HepG2 (cell line): ENCODE measurements at regions not wholly inside any gene's neighbourhood (a gene's known extent, or its start where the extent isn't known, plus 50 kb on each side); places are given as distances from the start of the nearest gene placed in this dataset.
A peak's percentile ranks its signal among the peaks of the same experiment; 100 is the strongest.

ENCODE experiments used
- ATAC-seq: fragments of 200-7000 bp; cut with Tn5 transposase; 3 replicates; pipeline ENCODE4 v1.9.1; 2020; ENCODE audit warnings: mild to moderate bottlenecking, moderate library complexity
- BruUV-seq: library from RNA; stranded (reverse); fragments of 400-500 nt; replicated peaks from 2 replicates; lab custom pipeline; 2021; lab: Mats Ljungman, UMichigan
- CTCF ChIA-PET: fragments of 300-600 bp; formaldehyde crosslinking; extraction: SDS; loops from one replicate; lab custom pipeline; 2021; ENCODE audit warnings: low total read pairs, inconsistent platforms, low intra/inter-chr PET ratio; lab: Yijun Ruan, JAX
- POLR2A ChIA-PET: fragments of 350-600 bp; sonication (Branson Sonifier 250); formaldehyde crosslinking; loops from one replicate; lab custom pipeline; 2020; ENCODE audit warnings: antibody characterized with exemption, inconsistent platforms; lab: Yijun Ruan, JAX
- DNase-seq: peaks from one replicate; pipeline ENCODE4 v3.0.0-alpha.2; 2015; ENCODE audit warnings: low spot score
- FAIRE-seq: peaks from 3 replicates; lab custom pipeline; 2011; peaks lifted over from hg19 to GRCh38; lab: Jason Lieb, UNC
- H2AFZ ChIP-seq: one replicate; pipeline ENCODE4 v1.6.1; 2011; ENCODE audit warnings: low read length, inconsistent platforms
- H3K27ac ChIP-seq: fragments of 300-600 bp; 3 replicates; pipeline ENCODE4 v1.8.0; 2011; ENCODE audit warnings: mixed run types, mild to moderate bottlenecking, mixed read lengths, low read length, inconsistent platforms; ENCODE audit not compliant: insufficient read depth; ENCODE audit errors: extremely low read length
- H3K27me3 ChIP-seq, 2 experiments: fragments of 200-600 bp in 1 of 2; 2 replicates in 1 of 2; 3 replicates in 1 of 2; pipeline versions ENCODE4 v1.6.0 to v1.8.0; 2011; ENCODE audit warnings: low read length in 2 of 2, mild to moderate bottlenecking in 2 of 2, moderate library complexity in 2 of 2, inconsistent platforms in 1 of 2; ENCODE audit not compliant: insufficient read depth in 2 of 2, control insufficient read depth in 1 of 2
- H3K36me3 ChIP-seq, 2 experiments: fragments of 200-600 bp in 1 of 2; replicated peaks in 1 of 2; 2 replicates in 1 of 2; 3 replicates in 1 of 2; pipeline versions ENCODE4 v1.5.1 to v1.8.0; 2011; ENCODE audit warnings: low read length in 2 of 2, inconsistent platforms in 1 of 2; ENCODE audit not compliant: insufficient read depth in 2 of 2, control insufficient read depth in 1 of 2
- H3K4me1 ChIP-seq: 2 replicates; pipeline ENCODE4 v1.5.1; 2012; ENCODE audit warnings: low read length, inconsistent platforms; ENCODE audit not compliant: insufficient read depth
- H3K4me2 ChIP-seq: 2 replicates; pipeline ENCODE4 v1.6.0; 2011; ENCODE audit warnings: low read depth, low read length, inconsistent platforms
- H3K4me3 ChIP-seq, 3 experiments: fragments of 200-600 bp in 1 of 3; sonication (generic), shearing (Covaris generic) in 1 of 3; replicated peaks in 1 of 3; 2 replicates each; pipeline ENCODE4 v1.5.1; 2011 to 2016; ENCODE audit warnings: low read length in 3 of 3, inconsistent platforms in 2 of 3, low read depth in 2 of 3, mild to moderate bottlenecking in 2 of 3, control low read depth in 1 of 3, mixed read lengths in 1 of 3; ENCODE audit not compliant: insufficient read depth in 1 of 3
- H3K79me2 ChIP-seq: one replicate; pipeline ENCODE4 v1.6.1; 2011; ENCODE audit warnings: low read length, inconsistent platforms; ENCODE audit not compliant: insufficient read depth
- H3K9ac ChIP-seq: 2 replicates; pipeline ENCODE4 v1.6.0; 2011; ENCODE audit warnings: mild to moderate bottlenecking, low read depth, low read length, inconsistent platforms; ENCODE audit not compliant: insufficient read depth
- H3K9me3 ChIP-seq: 2 replicates; pipeline ENCODE4 v1.5.1; 2012; ENCODE audit warnings: mild to moderate bottlenecking, low read length
- H4K20me1 ChIP-seq: 2 replicates; pipeline ENCODE4 v1.6.0; 2011; ENCODE audit warnings: inconsistent platforms, mild to moderate bottlenecking, low read length, moderate library complexity; ENCODE audit not compliant: insufficient read depth
- CHD4 ChIP-seq: fragments of 200-600 bp; sonication (generic); IDR thresholded peaks from 2 replicates; pipeline ENCODE4 v1.7.0; 2017; ENCODE audit warnings: mild to moderate bottlenecking, low read length, borderline replicate concordance
- CREB3 ChIP-seq: sonication (generic); formaldehyde crosslinking; IDR thresholded peaks from 2 replicates; pipeline ENCODE4 v1.5.0; 2020; ENCODE audit warnings: missing genetic modification reagents
- HMGA1 ChIP-seq: sonication (generic); formaldehyde crosslinking; conservative IDR thresholded peaks from 2 replicates; pipeline ENCODE4 v1.4.0; 2020; ENCODE audit warnings: missing genetic modification reagents
- HOXA9 ChIP-seq: sonication (generic); formaldehyde crosslinking; IDR thresholded peaks from 2 replicates; pipeline ENCODE4 v1.8.1; 2022; ENCODE audit warnings: missing genetic modification reagents, mild to moderate bottlenecking, moderate library complexity, borderline replicate concordance
- NONO ChIP-seq, 2 experiments: fragments of 450-650 bp in 1 of 2; sonication (generic) in 1 of 2; formaldehyde crosslinking in 1 of 2; IDR thresholded peaks in 1 of 2; conservative IDR thresholded peaks in 1 of 2; 2 replicates each; pipeline versions ENCODE4 v1.6.1 to v1.8.0; 2017 to 2022; ENCODE audit warnings: mild to moderate bottlenecking in 1 of 2, missing genetic modification reagents in 1 of 2, moderate library complexity in 1 of 2
- SATB2 ChIP-seq: sonication (generic); formaldehyde crosslinking; IDR thresholded peaks from 2 replicates; pipeline ENCODE4 v1.5.0; 2020; ENCODE audit warnings: missing genetic modification reagents
- ZNF205 ChIP-seq: IDR thresholded peaks from 2 replicates; pipeline ENCODE4 v1.6.1; 2018; ENCODE audit warnings: missing biosample characterization, missing genetic modification reagents
- ZNF317 ChIP-seq: sonication (generic); formaldehyde crosslinking; IDR thresholded peaks from 2 replicates; pipeline ENCODE4 v1.5.0; 2020; ENCODE audit warnings: mild to moderate bottlenecking, missing genetic modification reagents
- WGBS: methylation state at CpG from one replicate; pipeline ENCODE4 v1.1.6; 2017; ENCODE audit warnings: low lambda C conversion rate; 5-methylcytosine and 5-hydroxymethylcytosine counted together
- in situ Hi-C: cut with HindIII; loops from 2 replicates; pipeline ENCODE4 v1.10.0; 2017; ENCODE audit warnings: low pct_unique_long_range_greater_than_20kb; ENCODE audit not compliant: extremely low pct_ligation_motif_present
- intact Hi-C: fragments of 100-400 bp; cut with micrococcal nuclease; formaldehyde crosslinking; loops from one replicate; pipeline ENCODE4 v1.10.0; 2022; ENCODE audit not compliant: unreplicated experiment

GRCh38 chr1:73331726-73332125 is 866.2 kb downstream of the LRRIQ3 start:
- no peak overlapping the region for H3K27ac ChIP-seq
- no peak overlapping the region for H2AFZ ChIP-seq
- POLR2A ChIA-PET: no interaction called here
- no peaks in the 10 kb centered on the region for H3K27me3 ChIP-seq
- no peak overlapping the region for H3K4me3 ChIP-seq
- no peak for DNase-seq
- CTCF ChIA-PET: no interaction called here
- H3K4me1 ChIP-seq: no peaks in the 10 kb centered on the region
- no peaks in the 10 kb centered on the region for H3K36me3 ChIP-seq
- BruUV-seq: no TSS peak
- intact Hi-C loops: no loop called here
- H3K9me3 ChIP-seq: peaks cover 65% of the 10 kb centered on the region
- FAIRE-seq: no peak
- no peak for ATAC-seq
- TF ChIP-seq HOXA9 (no peak), HMGA1 (CRISPR knock-in tag) (no peak), ZNF317 (CRISPR knock-in tag) (peak; percentile 67; the same call in 1 of the 2 replicates)
- TF ChIP-seq, all 625 proteins: peak for 1
- Histone ChIP-seq H3K79me2 (no peaks in the 10 kb centered on the region), H4K20me1 (no peaks in the 10 kb centered on the region), H3K4me2 (no peak overlapping the region), H3K9ac (no peak overlapping the region)
- in situ Hi-C loops: no loop called here
- 35% methylated on average over 1 of the region's 1 CpG for WGBS

GRCh38 chr1:73327998-73328397 is 870.0 kb downstream of the LRRIQ3 start:
- Histone ChIP-seq H3K36me3 (no peaks in the 10 kb centered on the region), H3K4me1 (no peaks in the 10 kb centered on the region), H2AFZ (no peak overlapping the region), H4K20me1 (no peaks in the 10 kb centered on the region), H3K79me2 (no peaks in the 10 kb centered on the region), H3K9me3 (peaks cover 73% of the 10 kb centered on the region), H3K4me3 (no peak overlapping the region), H3K4me2 (no peak overlapping the region), H3K27me3 (no peaks in the 10 kb centered on the region), H3K27ac (no peak overlapping the region), H3K9ac (no peak overlapping the region)
- BruUV-seq: no TSS peak
- no peak for FAIRE-seq
- no peak for ATAC-seq
- TF ChIP-seq CHD4: no peak
- TF ChIP-seq CREB3 (CRISPR knock-in tag): no peak
- TF ChIP-seq SATB2: no peak
- TF ChIP-seq NONO (IDR thresholded peaks at IDR 0.05): no peak
- TF ChIP-seq NONO (CRISPR knock-in tag; conservative IDR thresholded peaks at IDR 0.05): no peak
- TF ChIP-seq ZNF205 (CRISPR knock-in tag): no peak
- CTCF ChIA-PET: no interaction called here
- POLR2A ChIA-PET: no interaction called here
- in situ Hi-C loops (no loop called here), intact Hi-C loops (no loop called here)
- 20% methylated on average over 1 of the region's 3 CpGs for WGBS
- no peak for DNase-seq
